Ramos (cell line): ENCODE measurements at regions not wholly inside any gene's neighbourhood (a gene's known extent, or its start where the extent isn't known, plus 50 kb on each side); places are given as distances from the start of the nearest gene placed in this dataset.

Source experiments
- in situ Hi-C: fragments of 300-500 bp; cut with MboI; formaldehyde crosslinking; loops from one replicate; pipeline ENCODE4 v1.14.3; 2022; ENCODE audit warnings: low sequenced_read_pairs; ENCODE audit not compliant: unreplicated experiment

DNA sequence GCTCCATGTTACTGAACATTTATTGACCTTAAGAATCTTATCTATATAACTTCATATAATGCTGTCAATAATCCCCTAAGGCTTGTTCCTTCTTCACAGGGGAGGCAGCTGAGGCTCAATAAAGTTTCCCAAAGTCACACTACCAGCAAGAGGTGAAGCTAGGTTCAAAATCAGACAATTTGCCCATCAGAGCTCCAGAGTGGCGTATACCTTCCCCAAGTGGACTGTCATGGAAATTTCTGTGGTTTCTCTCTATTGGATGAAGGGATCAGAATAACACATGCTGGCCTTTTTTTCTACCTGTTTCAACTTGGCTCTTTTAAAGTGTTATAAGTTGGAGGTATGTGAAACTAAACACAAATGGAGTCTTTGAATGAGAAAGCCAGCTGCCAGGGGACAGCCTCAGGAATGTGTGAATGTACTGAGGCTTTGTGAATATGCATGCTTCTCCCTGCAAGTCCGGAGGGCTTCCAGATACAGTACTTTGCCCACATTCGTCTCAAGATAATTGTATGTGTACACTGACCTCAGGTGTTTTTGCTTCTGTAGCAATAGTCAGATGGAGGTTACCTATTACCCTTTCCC lies 656.3 kb upstream of the CELF2 start:
- in situ Hi-C loops: no loop called here

DNA sequence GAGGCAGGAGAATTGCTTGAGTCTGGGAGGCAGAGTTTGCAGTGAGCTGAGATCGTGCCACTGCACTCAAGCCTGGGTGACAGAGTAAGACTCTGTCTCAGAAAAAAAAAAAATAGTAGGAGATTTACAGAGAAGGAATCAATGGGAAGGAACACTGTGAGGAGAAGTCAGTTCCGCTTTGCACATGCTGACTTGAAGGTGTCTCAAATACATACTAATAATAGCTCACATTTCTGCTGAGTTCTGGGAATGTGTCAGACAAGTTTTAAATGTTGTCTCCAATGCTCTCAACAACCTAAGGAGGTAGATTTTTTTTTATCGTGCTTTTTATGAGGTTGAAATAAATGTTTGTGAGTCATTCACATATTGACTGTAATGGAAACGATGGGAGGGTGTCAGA lies 654.9 kb upstream of the CELF2 start:
- in situ Hi-C loops: no loop called here

DNA sequence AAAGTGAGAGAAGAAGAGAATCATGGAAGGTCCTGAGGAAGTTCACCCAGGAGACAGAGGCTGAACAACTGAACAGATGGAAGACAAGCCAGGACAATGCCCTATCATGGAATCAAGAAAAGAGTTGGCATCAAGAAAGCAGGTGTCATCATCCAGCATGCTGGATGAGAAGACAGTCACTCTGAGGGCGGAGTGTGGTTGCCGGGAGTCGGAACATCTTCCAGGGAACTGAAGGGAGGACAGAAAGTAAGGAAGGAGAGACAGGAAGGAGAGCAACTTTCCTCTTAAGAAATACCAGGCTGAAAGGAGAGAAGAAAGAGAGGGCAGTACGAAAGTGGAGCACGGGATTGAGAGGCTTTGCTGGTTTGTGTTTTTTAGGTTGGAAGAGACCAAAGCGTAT lies 654.5 kb upstream of the CELF2 start:
- in situ Hi-C loops: no loop called here

DNA sequence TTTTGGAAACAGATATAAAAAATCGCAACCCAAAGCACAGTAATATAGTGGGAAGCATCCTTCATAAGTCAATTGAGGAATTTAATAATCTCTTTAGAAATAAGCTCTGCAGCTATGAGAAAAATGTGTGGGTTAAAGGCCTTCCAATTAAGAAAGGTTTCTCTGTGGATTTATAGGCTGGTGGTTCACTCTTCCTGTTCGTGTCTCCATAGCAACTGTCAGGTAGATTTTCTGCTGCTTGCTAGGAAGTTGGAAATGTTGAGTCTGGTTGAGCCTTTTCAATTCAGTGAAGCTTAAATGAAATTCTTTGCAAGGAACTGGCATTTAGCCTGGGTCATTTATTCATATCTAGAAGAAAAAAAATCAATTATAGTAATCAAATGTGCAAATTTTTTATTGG lies 652.8 kb upstream of the CELF2 start:
- in situ Hi-C loops: no loop called here

DNA sequence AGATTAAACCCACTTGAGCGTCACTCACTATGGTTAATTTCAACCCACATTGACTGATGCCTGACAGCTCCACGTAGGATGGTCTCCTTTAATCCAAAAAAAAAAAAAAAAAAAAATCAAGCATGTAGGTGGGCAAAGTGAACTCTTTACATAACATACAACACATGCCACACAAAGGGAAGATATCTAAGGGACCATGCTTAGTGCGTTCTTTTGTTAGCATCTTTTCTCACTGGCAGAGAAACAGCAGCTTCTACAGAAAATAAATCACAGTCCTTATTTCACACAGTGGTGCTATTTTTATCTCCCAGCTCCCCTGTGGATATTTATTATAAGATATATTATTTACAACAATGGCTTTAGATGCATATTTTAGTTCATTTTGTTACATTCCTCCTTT lies 652.0 kb upstream of the CELF2 start:
- in situ Hi-C loops: no loop called here

DNA sequence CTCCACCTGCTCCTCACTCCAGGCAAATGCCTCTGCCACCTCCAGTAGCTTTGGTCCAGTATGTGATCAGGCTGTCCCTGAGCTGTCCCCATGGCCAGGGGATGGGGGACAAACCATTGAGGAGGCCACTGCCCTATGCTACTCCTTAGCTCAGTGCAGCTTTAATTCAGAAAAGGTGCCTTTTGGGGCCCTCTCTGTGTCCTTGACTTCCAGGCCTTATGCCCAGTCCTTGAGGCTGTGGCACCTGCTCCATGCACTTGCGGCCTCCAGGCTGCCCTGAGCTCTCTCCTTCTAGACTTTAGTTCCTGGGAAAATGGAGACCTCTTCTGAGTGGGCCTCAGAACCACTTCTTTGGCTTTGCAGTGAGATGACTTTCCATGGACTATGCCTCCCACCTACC lies 650.8 kb upstream of the CELF2 start:
- in situ Hi-C loops: no loop called here

GRCh38 chr10:10367264-10367663 lies 650.4 kb upstream of the CELF2 start:
- in situ Hi-C loops: no loop called here

- in situ Hi-C loops: no loop called here
These were observed 648.6 kb upstream of the CELF2 start for GRCh38 chr10:10368951-10369576.

DNA sequence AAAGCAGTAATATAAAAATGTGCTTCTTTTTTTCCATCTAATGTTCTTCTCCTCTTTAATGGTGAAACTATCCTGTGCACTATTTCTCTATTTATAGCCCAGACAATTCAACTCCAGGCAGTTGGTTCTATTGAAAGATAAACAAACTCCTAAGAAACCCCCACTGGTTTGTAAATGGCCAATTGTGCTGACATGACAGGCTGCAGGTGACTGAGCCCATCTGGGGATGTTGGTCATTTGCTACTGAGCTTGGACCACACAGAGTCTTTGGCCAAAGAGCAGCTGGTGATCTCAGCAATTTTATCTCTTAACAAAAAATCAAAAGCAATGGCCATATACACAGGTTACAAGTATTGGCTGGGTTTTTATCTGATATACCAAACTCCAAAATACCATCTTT lies 631.8 kb upstream of the CELF2 start:
- in situ Hi-C loops: no loop called here

GRCh38 chr10:10389182-10389581 lies 628.5 kb upstream of the CELF2 start:
- in situ Hi-C loops: no loop called here

DNA sequence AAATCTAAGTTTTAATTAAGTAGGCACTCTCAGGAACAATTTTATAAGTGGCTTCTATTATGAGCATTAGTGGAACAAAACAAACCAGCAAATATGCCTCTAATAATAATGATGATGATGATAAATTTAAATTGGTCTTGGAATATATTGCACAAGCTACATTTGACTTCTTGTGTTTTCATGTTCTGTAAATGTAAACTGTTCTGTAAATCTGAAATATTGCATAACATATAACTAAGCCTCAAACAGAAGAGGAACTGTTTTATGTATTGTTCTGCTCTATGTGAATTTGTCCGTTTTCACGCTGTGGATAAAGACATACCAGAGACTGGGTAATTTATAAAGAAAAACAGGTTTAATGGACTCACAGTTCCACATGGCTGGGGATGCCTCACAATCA lies 625.2 kb upstream of the CELF2 start:
- in situ Hi-C loops: no loop called here

- in situ Hi-C loops: no loop called here
These were observed 622.6 kb upstream of the CELF2 start for GRCh38 chr10:10394933-10395658.

DNA sequence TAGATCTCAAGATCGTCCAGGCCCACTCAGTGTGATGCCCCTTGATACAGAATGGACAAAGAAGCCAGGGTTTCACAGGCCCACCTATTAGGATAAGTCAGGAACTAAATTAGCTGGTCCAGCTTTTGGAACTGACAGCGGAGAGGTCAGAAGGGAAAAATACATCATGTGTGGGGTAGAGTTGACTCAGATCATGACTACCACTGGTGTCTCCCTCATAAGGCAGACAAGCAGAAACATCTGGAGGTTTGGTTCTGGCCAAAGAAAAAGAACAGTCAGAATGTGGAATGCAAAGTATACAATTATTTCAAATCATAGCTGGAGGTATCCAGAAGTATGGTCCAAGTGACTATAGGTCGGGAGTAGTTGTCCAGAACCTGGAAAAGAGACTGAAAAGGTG lies 621.1 kb upstream of the CELF2 start:
- in situ Hi-C loops: no loop called here

DNA sequence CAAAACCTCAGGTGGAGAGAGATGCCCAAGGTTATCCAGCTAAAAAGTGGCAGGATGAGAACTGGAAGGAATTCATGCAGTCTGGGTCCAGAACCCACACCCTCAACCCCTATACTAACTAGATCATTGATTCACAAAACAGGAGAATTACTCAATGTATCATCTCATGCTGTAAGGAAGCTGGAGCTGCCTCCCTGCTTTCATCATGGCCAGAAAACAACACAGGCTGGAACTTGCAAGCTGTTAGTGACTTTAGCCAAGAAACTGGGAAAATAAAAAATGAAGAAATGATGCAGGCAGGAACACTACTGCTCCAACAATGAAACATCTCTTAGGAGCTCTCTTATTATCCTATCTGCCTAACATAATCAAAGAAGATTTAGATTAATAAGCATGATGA lies 619.8 kb upstream of the CELF2 start:
- in situ Hi-C loops: no loop called here

DNA sequence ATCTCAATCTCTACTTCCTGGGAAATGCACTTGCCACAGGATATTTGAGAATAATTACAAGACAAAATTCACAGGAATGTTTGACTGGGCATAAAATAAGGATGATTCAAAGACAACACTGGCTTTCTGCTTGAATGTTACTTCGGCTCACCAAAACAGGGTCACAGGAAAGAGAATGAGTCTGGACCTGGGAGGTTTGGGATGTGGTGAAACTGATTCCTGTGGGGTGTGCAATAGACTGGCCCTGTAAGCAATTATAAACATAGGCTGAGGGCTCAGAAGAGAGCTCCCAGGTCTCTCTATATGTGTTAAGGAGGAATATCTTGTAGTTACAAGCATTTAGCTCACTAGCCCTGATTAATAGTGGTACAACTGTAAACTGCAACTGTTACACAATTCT lies 613.9 kb upstream of the CELF2 start:
- in situ Hi-C loops: no loop called here

DNA sequence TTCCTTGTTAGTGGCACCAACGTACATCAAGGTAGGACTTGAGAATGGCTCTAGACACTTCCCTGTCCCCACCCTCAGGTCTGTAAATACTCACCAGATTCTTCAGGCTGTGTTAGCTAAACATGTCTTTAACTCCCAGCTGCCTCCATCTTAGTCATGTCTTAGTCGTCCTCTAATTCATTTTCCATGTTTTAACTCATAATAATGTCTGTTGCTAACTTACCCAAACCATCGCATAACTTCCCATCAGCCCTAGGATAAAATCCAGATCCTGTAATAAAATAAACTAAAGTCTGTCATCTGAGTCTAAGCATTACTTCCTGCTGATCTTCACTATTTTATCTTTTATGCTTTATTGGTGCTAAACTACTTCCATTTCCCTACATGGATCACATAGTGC lies 600.0 kb upstream of the CELF2 start:
- in situ Hi-C loops: no loop called here

GRCh38 chr10:10418387-10418786 lies 599.3 kb upstream of the CELF2 start:
- in situ Hi-C loops: no loop called here

- in situ Hi-C loops: no loop called here
These were observed 596.6 kb upstream of the CELF2 start for GRCh38 chr10:10421071-10421470.

DNA sequence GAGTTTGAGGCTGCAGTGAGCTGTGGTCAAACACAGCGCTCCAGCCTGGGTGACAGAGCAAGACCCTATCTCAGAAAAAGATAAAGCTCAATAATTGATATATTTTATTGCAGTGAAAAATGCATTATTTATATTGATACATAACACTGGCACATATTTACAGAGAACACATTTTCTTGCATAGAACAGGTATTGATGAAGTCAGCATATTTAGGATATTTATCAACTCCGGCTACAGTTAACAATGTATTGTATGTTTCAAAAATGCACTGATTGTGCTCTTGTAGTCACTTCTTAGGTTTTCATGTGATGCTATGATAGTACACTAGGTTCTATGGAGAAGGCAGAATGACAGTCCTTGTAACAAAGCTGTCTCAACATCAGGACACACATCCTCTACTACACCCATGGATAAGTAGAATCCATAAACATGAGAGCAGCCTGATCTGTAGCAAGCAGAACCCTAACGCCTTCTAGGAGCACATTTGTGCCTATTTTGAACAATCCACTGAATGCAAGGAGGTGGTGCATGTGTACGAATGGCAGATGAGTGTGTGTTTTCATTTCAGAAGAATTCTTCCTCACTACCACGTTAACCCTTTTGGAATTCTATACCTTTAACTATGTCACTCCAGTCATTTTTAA lies 586.1 kb upstream of the CELF2 start:
- in situ Hi-C loops: no loop called here

DNA sequence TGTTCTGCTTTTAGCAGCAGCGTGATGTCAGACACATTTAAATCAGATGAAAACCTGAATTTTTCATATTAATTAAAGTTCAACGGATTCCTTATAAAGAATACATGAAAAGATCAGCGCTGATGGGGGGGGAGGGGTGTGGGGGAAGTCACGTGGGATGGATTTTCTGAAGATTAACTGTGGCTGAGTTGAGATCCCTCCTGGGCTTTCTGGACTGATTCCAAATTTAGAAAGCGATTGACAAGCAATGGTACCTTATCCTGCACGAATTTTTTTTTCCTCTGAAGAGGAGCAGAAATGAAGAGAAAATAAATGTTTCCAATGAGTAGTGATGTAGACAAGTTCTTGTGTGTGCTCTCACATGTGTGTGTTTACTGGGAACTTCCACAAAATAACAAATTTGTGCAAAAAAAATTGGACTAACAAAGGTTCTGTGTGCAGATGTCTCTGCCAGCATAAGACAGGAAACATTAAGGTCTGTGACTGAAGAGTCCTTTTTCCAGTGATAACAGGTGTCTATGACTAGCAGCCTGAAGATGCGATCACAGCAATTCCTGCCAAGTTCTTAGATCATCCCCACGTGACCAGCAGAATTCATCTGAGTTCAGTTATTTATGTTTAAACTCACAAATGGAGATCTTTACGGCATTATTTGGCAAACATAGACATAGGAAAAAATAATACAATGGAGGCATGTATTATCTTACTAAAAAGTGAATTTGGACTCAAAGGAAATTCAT lies 585.2 kb upstream of the CELF2 start:
- in situ Hi-C loops: no loop called here

GRCh38 chr10:10434312-10434711 lies 583.4 kb upstream of the CELF2 start:
- in situ Hi-C loops: no loop called here
